IMR-90 (cell line): ENCODE measurements at regions not wholly inside any gene's neighbourhood (a gene's known extent, or its start where the extent isn't known, plus 50 kb on each side); places are given as distances from the start of the nearest gene placed in this dataset.

Experiments
- CTCF ChIP-seq: conservative IDR thresholded peaks from 2 replicates; pipeline ENCODE4 v1.5.1; 2012; ENCODE audit warnings: mild to moderate bottlenecking, low read depth, low read length, improper control_type of control experiment
- POLR2A ChIP-seq: IDR thresholded peaks from 2 replicates; pipeline ENCODE4 v1.6.1; 2012; ENCODE audit warnings: mild to moderate bottlenecking, low read depth, low read length
- RAD21 ChIP-seq: IDR thresholded peaks from 2 replicates; pipeline ENCODE4 v1.6.1; 2012; ENCODE audit warnings: low read length, improper control_type of control experiment
- TF ChIP-seq, protein P1 (sequence below): fragments of 150-350 bp; IDR thresholded peaks from 2 replicates; pipeline ENCODE4 v1.6.1; 2017; ENCODE audit warnings: mild to moderate bottlenecking, antibody characterized with exemption, low read length, low read depth

GRCh38 chr13:54301085-54301484 is 1272.5 kb downstream of the OLFM4 start:
- TF ChIP-seq CTCF, result no peak
- TF ChIP-seq POLR2A, result no peak
- TF ChIP-seq RAD21, result no peak
- TF ChIP-seq, protein P1, sequence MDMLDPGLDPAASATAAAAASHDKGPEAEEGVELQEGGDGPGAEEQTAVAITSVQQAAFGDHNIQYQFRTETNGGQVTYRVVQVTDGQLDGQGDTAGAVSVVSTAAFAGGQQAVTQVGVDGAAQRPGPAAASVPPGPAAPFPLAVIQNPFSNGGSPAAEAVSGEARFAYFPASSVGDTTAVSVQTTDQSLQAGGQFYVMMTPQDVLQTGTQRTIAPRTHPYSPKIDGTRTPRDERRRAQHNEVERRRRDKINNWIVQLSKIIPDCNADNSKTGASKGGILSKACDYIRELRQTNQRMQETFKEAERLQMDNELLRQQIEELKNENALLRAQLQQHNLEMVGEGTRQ, result no peak
